ENCODE measurements at regions not wholly inside any gene's neighbourhood (a gene's known extent, or its start where the extent isn't known, plus 50 kb on each side); places are given as distances from the start of the nearest gene placed in this dataset.
A peak's percentile ranks its signal among the peaks of the same experiment; 100 is the strongest.

DNA sequence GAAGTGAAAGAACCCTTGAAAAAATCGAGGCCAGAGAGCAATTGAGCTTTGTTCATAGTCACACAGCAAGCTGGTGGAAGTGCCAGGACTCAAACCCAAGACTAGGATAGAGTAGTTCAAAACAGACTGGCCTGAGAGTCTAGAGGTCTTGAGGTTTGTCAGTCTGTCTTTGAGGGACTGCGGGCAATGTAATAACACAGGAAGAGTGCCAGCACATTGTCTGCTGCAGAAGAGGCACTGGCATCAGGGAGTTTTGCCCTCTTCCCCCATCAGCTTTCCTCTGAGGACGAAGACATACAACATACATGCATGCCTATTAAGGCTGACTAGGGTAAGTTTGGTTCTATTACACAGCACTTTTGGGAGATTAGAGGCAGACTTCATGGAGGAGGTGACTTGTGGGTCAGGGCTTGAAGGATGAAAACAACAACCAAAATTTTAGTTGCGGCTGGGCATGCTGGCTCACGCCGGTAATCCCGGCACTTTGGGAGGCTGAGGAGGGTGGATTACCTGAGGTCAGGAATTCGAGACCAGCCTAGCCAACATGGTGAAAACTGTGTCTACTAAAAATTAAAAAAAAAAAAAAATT, 64.1 kb upstream of the LAS1L start:
- no peaks in the 10 kb centered on the region for H4K20me1 ChIP-seq (replicated peaks; ENCODE audit: control insufficient read depth, extremely low read depth, insufficient read depth, low read length)
- dilution Hi-C loops (cut with MboI; ENCODE audit: extremely low pct_ligation_motif_present, low sequenced_read_pairs) (no loop called here), intact Hi-C loops (cut with micrococcal nuclease) (loop anchor here (5.0 kb wide), 1 partner anchor 389 kb away; no protein-coding TSS in a partner anchor)
- H3K4me3 ChIP-seq (replicated peaks in 1 of 3; ENCODE audit: insufficient read depth in 1 of 3, low read depth in 1 of 3, low read length in 3 of 3) = no peak overlapping the region
- peak overlapping the region; percentile 50 for H3K4me2 ChIP-seq (ENCODE audit: insufficient read depth, low read length)
- H3K36me3 ChIP-seq (ENCODE audit: control insufficient read depth in 2 of 2, extremely low read depth in 1 of 2, insufficient read depth in 2 of 2, low read length in 2 of 2) = no peaks in the 10 kb centered on the region
- BruUV-seq (replicated peaks) = no TSS peak
- TF ChIP-seq GATA2 (IDR thresholded peaks at IDR 0.05; ENCODE audit: insufficient read depth, insufficient read length, low read depth, low read length) (no peak), FOS (IDR thresholded peaks at IDR 0.05; ENCODE audit: borderline replicate concordance, insufficient read depth, low read length) (no peak), POLR2A (IDR thresholded peaks at IDR 0.05; ENCODE audit: low read depth, low read length) (no peak), MAX (IDR thresholded peaks at IDR 0.05; ENCODE audit: insufficient read depth, insufficient read length) (no peak), MYC (IDR thresholded peaks at IDR 0.05; ENCODE audit: low read depth, low read length) (no peak)
- no peaks in the 10 kb centered on the region for H3K9me3 ChIP-seq (replicated peaks; ENCODE audit: control insufficient read depth, insufficient read depth, low read length)
- FAIRE-seq (peak; percentile 55), DNase-seq (ENCODE audit: low read depth, low spot score) (no peak)
- H3K9me1 ChIP-seq (replicated peaks; ENCODE audit: control insufficient read depth, extremely low read depth, insufficient read depth, low read length) = no peaks in the 10 kb centered on the region
- H3K4me1 ChIP-seq (ENCODE audit: control insufficient read depth, extremely low read depth, insufficient read depth, low read length) = peaks cover 49% of the 10 kb centered on the region
- ChIA-PET CTCF (interaction anchor here (1.2 kb wide), 1 partner anchor 122 kb away, joined by 3 read pairs; no protein-coding TSS in a partner anchor), POLR2A (no interaction called here)
- no peak overlapping the region for H3K27ac ChIP-seq (ENCODE audit: insufficient read depth, low read depth, low read length)
- H3K9ac ChIP-seq (replicated peaks; ENCODE audit: extremely low read depth, insufficient read depth, low read length) = peak overlapping the region; percentile 6
- no peaks in the 10 kb centered on the region for H3K27me3 ChIP-seq (ENCODE audit: control insufficient read depth in 2 of 2, insufficient read depth in 2 of 2, low read length in 2 of 2)
- peaks cover 8% of the 10 kb centered on the region for H3K79me2 ChIP-seq (ENCODE audit: control insufficient read depth, insufficient read depth, low read length)
- peak overlapping the region; percentile 64 for H2AFZ ChIP-seq (ENCODE audit: low read depth, low read length)

DNA sequence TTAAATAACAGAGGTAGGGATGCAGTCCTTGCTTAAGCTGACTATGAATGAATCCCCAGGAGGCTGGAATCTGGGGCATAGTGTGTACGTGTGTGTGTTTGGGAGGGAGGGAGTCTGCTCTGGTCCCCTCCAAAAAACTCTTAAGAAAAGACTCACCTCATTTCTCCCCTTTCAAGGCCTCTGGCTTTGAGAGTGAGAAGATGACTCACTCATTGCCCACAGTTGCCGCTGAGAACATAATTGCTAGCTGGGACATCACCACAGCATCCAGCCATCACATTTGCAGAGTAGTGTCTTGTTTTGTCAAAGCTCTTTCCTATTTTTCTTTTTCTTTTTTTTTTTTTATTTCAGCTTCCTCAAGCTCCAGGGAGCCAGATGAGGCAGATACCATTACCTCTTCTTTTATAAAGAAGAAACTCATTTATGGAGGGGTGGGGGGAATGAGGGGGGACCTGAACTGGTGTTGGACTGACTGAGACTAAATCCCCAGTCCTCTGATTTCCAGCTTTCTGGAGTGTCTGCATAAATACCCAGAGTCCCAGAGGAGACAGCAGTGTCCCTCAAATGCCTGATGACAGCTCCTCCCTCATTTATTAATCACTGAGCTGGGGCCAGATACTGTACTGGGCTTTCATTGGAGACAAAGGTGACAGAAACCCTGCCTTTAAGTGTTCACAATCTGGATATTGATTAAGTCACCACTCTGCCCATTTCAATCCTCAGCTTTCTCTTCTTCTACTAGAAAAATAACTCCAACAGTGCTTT, 61.9 kb upstream of the LAS1L start:
- ChIA-PET POLR2A (interaction anchor here (1.2 kb wide), 1 partner anchor 71 kb away, joined by 4 read pairs; the partner anchor contains the start of gene MSN), CTCF (interaction anchor here (0.5 to 1.6 kb wide), 12 partner anchors 14 to 139 kb away, joined by 3 to 15 read pairs (median 4); partner anchors contain the start of gene MSN)
- peak overlapping the region; percentile 31 for H3K4me2 ChIP-seq (ENCODE audit: insufficient read depth, low read length)
- H3K9me3 ChIP-seq (replicated peaks; ENCODE audit: control insufficient read depth, insufficient read depth, low read length) = no peaks in the 10 kb centered on the region
- no peaks in the 10 kb centered on the region for H4K20me1 ChIP-seq (replicated peaks; ENCODE audit: control insufficient read depth, extremely low read depth, insufficient read depth, low read length)
- no peak overlapping the region for H3K4me3 ChIP-seq (replicated peaks in 1 of 3; ENCODE audit: insufficient read depth in 1 of 3, low read depth in 1 of 3, low read length in 3 of 3)
- peak overlapping the region; percentile 92 for H3K27ac ChIP-seq (ENCODE audit: insufficient read depth, low read depth, low read length)
- H3K36me3 ChIP-seq (ENCODE audit: control insufficient read depth in 2 of 2, extremely low read depth in 1 of 2, insufficient read depth in 2 of 2, low read length in 2 of 2) = no peaks in the 10 kb centered on the region
- TF ChIP-seq JUN (IDR thresholded peaks at IDR 0.05; ENCODE audit: borderline replicate concordance, insufficient read depth, insufficient read length, low read depth) = peak; percentile 61
- TF ChIP-seq FOS (IDR thresholded peaks at IDR 0.05; ENCODE audit: borderline replicate concordance, insufficient read depth, low read length) = peak; percentile 74
- TF ChIP-seq POLR2A (IDR thresholded peaks at IDR 0.05; ENCODE audit: low read depth, low read length) = no peak
- DNase-seq (ENCODE audit: low read depth, low spot score) (peak; percentile 54), FAIRE-seq (peak; percentile 79)
- peak overlapping the region; percentile 64 for H3K9ac ChIP-seq (replicated peaks; ENCODE audit: extremely low read depth, insufficient read depth, low read length)
- peaks cover 37% of the 10 kb centered on the region for H3K4me1 ChIP-seq (ENCODE audit: control insufficient read depth, extremely low read depth, insufficient read depth, low read length)
- H3K79me2 ChIP-seq (ENCODE audit: control insufficient read depth, insufficient read depth, low read length) = peaks cover 7% of the 10 kb centered on the region
- intact Hi-C loops (cut with micrococcal nuclease) = loop anchor here (5.0 kb wide), 1 partner anchor 391 kb away; no protein-coding TSS in a partner anchor
- no peak overlapping the region for H2AFZ ChIP-seq (ENCODE audit: low read depth, low read length)
- H3K27me3 ChIP-seq (ENCODE audit: control insufficient read depth in 2 of 2, insufficient read depth in 2 of 2, low read length in 2 of 2) = no peaks in the 10 kb centered on the region
- H3K9me1 ChIP-seq (replicated peaks; ENCODE audit: control insufficient read depth, extremely low read depth, insufficient read depth, low read length) = no peaks in the 10 kb centered on the region
- dilution Hi-C loops (cut with MboI; ENCODE audit: extremely low pct_ligation_motif_present, low sequenced_read_pairs) = no loop called here
- BruUV-seq (replicated peaks) = no TSS peak
